GM21786 (cell line): ENCODE measurements at regions not wholly inside any gene's neighbourhood (a gene's known extent, or its start where the extent isn't known, plus 50 kb on each side); places are given as distances from the start of the nearest gene placed in this dataset.

Experiments used
- ATAC-seq: cut with Tn5 transposase; IDR thresholded peaks from one replicate; pipeline ENCODE4 v1.9.1; 2021; ENCODE audit not compliant: unreplicated experiment

- ATAC-seq = no peak
These were observed 253.4 kb downstream of the ETAA1 start for GRCh38 chr2:67650291-67651133.

GRCh38 chr2:67651565-67651964 lies 254.4 kb downstream of the ETAA1 start:
- ATAC-seq = no peak

- no peak for ATAC-seq
These were observed 255.5 kb downstream of the ETAA1 start for GRCh38 chr2:67652679-67653078.

GRCh38 chr2:67656875-67657274 lies 259.7 kb downstream of the ETAA1 start:
- ATAC-seq = no peak

GRCh38 chr2:67658820-67659219 lies 261.7 kb downstream of the ETAA1 start:
- ATAC-seq = no peak

- no peak for ATAC-seq
These were observed 263.0 kb downstream of the ETAA1 start for GRCh38 chr2:67660015-67660602.

- ATAC-seq = no peak
These were observed 263.7 kb downstream of the ETAA1 start for GRCh38 chr2:67660871-67661270.

- ATAC-seq = no peak
These were observed 265.1 kb downstream of the ETAA1 start for GRCh38 chr2:67662222-67662621.

GRCh38 chr2:67663776-67664175 lies 266.6 kb downstream of the ETAA1 start:
- ATAC-seq = no peak

GRCh38 chr2:67666386-67667053 lies 269.4 kb downstream of the ETAA1 start:
- ATAC-seq = no peak

GRCh38 chr2:67667054-67667908 lies 270.1 kb downstream of the ETAA1 start:
- no peak for ATAC-seq

GRCh38 chr2:67668538-67668937 lies 271.4 kb downstream of the ETAA1 start:
- no peak for ATAC-seq

- ATAC-seq = no peak
These were observed 272.0 kb downstream of the ETAA1 start for GRCh38 chr2:67669168-67669567.

- ATAC-seq = no peak
These were observed 272.6 kb downstream of the ETAA1 start for GRCh38 chr2:67669766-67670165.

- ATAC-seq = no peak
These were observed 273.6 kb downstream of the ETAA1 start for GRCh38 chr2:67670747-67671183.

- peak; percentile 45 for ATAC-seq
These were observed 274.6 kb downstream of the ETAA1 start for GRCh38 chr2:67671464-67672450.

GRCh38 chr2:67674668-67675067 lies 277.5 kb downstream of the ETAA1 start:
- no peak for ATAC-seq

GRCh38 chr2:67684991-67685390 lies 287.9 kb downstream of the ETAA1 start:
- ATAC-seq = no peak

- no peak for ATAC-seq
These were observed 289.1 kb downstream of the ETAA1 start for GRCh38 chr2:67686254-67686653.

- no peak for ATAC-seq
These were observed 292.1 kb downstream of the ETAA1 start for GRCh38 chr2:67689186-67689585.
